Osteocyte (in vitro differentiated cells): ENCODE measurements at regions not wholly inside any gene's neighbourhood (a gene's known extent, or its start where the extent isn't known, plus 50 kb on each side); places are given as distances from the start of the nearest gene placed in this dataset.
A peak's percentile ranks its signal among the peaks of the same experiment; 100 is the strongest.

Experiments
- DNase-seq: peaks from one replicate; pipeline ENCODE4 v3.0.0; 2021; ENCODE audit warnings: mixed read lengths; ENCODE audit not compliant: unreplicated experiment; ENCODE audit errors: extremely low spot score
- H3K27ac Mint-ChIP-seq: one replicate; pipeline ENCODE4 v1.8.0; 2021; ENCODE audit warnings: mild to moderate bottlenecking, mixed read lengths; ENCODE audit not compliant: unreplicated experiment
- H3K27me3 Mint-ChIP-seq: one replicate; pipeline ENCODE4 v1.8.0; 2021; ENCODE audit warnings: mixed read lengths; ENCODE audit not compliant: unreplicated experiment
- H3K36me3 Mint-ChIP-seq: one replicate; pipeline ENCODE4 v1.8.0; 2021; ENCODE audit warnings: mixed read lengths; ENCODE audit not compliant: unreplicated experiment
- H3K4me1 Mint-ChIP-seq: one replicate; pipeline ENCODE4 v1.8.0; 2021; ENCODE audit warnings: mixed read lengths; ENCODE audit not compliant: unreplicated experiment
- H3K4me3 Mint-ChIP-seq: one replicate; pipeline ENCODE4 v1.8.0; 2021; ENCODE audit warnings: mild to moderate bottlenecking, moderate library complexity, mixed read lengths; ENCODE audit not compliant: unreplicated experiment
- H3K9me3 Mint-ChIP-seq: one replicate; pipeline ENCODE4 v1.8.0; 2021; ENCODE audit warnings: mixed read lengths; ENCODE audit not compliant: unreplicated experiment
- TF ChIP-seq, protein P1 (sequence below): fragments of 200-600 bp; sonication (generic); IDR thresholded peaks from 2 replicates; pipeline ENCODE4 v1.5.0; 2021; ENCODE audit warnings: antibody characterized with exemption, mild to moderate bottlenecking, moderate library complexity

GRCh38 chr9:130768891-130769403 lies 66.1 kb upstream of the ABL1 start:
- H3K4me1 Mint-ChIP-seq = peaks cover 39% of the 10 kb centered on the region
- H3K9me3 Mint-ChIP-seq = no peaks in the 10 kb centered on the region
- no peak overlapping the region for H3K27ac Mint-ChIP-seq
- TF ChIP-seq, protein P1, sequence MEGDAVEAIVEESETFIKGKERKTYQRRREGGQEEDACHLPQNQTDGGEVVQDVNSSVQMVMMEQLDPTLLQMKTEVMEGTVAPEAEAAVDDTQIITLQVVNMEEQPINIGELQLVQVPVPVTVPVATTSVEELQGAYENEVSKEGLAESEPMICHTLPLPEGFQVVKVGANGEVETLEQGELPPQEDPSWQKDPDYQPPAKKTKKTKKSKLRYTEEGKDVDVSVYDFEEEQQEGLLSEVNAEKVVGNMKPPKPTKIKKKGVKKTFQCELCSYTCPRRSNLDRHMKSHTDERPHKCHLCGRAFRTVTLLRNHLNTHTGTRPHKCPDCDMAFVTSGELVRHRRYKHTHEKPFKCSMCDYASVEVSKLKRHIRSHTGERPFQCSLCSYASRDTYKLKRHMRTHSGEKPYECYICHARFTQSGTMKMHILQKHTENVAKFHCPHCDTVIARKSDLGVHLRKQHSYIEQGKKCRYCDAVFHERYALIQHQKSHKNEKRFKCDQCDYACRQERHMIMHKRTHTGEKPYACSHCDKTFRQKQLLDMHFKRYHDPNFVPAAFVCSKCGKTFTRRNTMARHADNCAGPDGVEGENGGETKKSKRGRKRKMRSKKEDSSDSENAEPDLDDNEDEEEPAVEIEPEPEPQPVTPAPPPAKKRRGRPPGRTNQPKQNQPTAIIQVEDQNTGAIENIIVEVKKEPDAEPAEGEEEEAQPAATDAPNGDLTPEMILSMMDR = no peak
- H3K27me3 Mint-ChIP-seq = no peaks in the 10 kb centered on the region
- no peaks in the 10 kb centered on the region for H3K36me3 Mint-ChIP-seq
- H3K4me3 Mint-ChIP-seq = no peak overlapping the region
- DNase-seq = no peak

GRCh38 chr9:130770093-130770492 lies 65.0 kb upstream of the ABL1 start:
- TF ChIP-seq, protein P1 = no peak
- no peaks in the 10 kb centered on the region for H3K27me3 Mint-ChIP-seq
- no peak overlapping the region for H3K27ac Mint-ChIP-seq
- no peak for DNase-seq
- no peaks in the 10 kb centered on the region for H3K36me3 Mint-ChIP-seq
- peaks cover 3% of the 10 kb centered on the region for H3K9me3 Mint-ChIP-seq
- H3K4me3 Mint-ChIP-seq = no peak overlapping the region
- peaks cover 32% of the 10 kb centered on the region for H3K4me1 Mint-ChIP-seq

- TF ChIP-seq, protein P1 = peak; percentile 77
- H3K27me3 Mint-ChIP-seq = no peaks in the 10 kb centered on the region
- peaks cover 10% of the 10 kb centered on the region for H3K9me3 Mint-ChIP-seq
- H3K4me3 Mint-ChIP-seq = no peak overlapping the region
- peaks cover 6% of the 10 kb centered on the region for H3K36me3 Mint-ChIP-seq
- H3K27ac Mint-ChIP-seq = no peak overlapping the region
- DNase-seq = no peak
- H3K4me1 Mint-ChIP-seq = peaks cover 30% of the 10 kb centered on the region
These were observed 64.2 kb upstream of the ABL1 start for GRCh38 chr9:130770679-130771442.

GRCh38 chr9:130772185-130772584 lies 62.9 kb upstream of the ABL1 start:
- H3K4me3 Mint-ChIP-seq = no peak overlapping the region
- DNase-seq = no peak

GRCh38 chr9:130774183-130774582 lies 60.9 kb upstream of the ABL1 start:
- Mint-ChIP-seq H3K4me1 (peaks cover 25% of the 10 kb centered on the region), H3K4me3 (no peak overlapping the region)
- DNase-seq = no peak

More at GRCh38 chr9:130772185-130772584, 62.9 kb upstream of the ABL1 start:
- Mint-ChIP-seq H3K36me3 (peaks cover 7% of the 10 kb centered on the region), H3K27ac (no peak overlapping the region), H3K27me3 (no peaks in the 10 kb centered on the region), H3K9me3 (peaks cover 13% of the 10 kb centered on the region), H3K4me1 (peaks cover 27% of the 10 kb centered on the region)
- TF ChIP-seq, protein P1 = no peak

More at GRCh38 chr9:130774183-130774582, 60.9 kb upstream of the ABL1 start:
- H3K27me3 Mint-ChIP-seq = no peaks in the 10 kb centered on the region
- H3K36me3 Mint-ChIP-seq = peaks cover 7% of the 10 kb centered on the region
- peaks cover 13% of the 10 kb centered on the region for H3K9me3 Mint-ChIP-seq
- TF ChIP-seq, protein P1 = no peak
- H3K27ac Mint-ChIP-seq = no peak overlapping the region
